GM19035 (cell line): ENCODE measurements at regions not wholly inside any gene's neighbourhood (a gene's known extent, or its start where the extent isn't known, plus 50 kb on each side); places are given as distances from the start of the nearest gene placed in this dataset.

ENCODE experiments used
- ATAC-seq: cut with Tn5 transposase; IDR thresholded peaks from one replicate; pipeline ENCODE4 v1.9.1; 2021; ENCODE audit not compliant: unreplicated experiment

DNA sequence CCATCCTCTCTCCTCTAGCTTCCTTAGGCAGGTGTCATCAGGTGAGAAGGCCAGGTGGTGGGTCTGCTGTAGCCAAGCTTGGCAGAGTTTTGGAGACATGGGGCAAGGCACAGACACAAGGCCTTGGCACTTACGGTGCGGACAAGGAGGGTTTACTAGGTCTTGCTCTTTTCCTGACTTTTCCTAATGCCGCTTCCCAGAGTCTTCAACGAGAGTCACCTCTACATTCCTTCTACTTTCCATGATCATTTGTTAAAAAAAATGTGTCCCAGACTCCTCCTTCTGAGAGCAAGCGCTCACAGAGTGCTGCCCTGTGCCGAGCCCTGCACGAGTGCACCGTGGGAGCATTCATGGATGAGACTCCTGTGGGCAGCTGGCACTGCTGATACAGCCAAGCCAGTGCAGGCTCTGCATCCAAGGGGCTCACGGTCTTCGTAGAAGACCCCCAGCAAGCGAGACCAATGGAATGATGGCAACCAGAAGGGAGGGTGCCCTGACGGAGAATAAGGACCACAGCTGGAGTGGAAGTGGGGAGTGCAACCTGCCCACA is 243.0 kb upstream of the MKI67 start:
- ATAC-seq, result no peak

GRCh38 chr10:128373071-128373749 is 247.0 kb upstream of the MKI67 start:
- ATAC-seq, result peak; percentile 95

DNA sequence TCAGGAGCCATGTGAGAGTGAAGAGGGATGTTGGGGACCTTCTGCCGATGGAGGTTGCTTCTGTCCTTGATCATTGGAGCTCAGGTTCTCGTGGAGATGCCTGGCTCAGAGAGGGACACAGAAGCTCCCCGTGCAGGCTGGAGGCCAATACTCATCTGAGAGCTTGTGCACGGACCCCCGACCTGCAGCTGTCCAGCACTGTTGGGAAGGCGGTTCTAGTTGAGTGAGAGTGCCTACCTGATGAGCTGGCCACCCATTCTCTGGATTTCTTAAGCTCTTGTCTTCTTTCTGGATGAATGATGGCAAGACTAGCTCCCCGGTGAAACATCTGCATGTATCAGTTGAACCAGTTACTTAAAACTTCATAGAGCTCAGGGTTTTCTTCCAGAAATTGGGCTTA is 247.6 kb upstream of the MKI67 start:
- no peak for ATAC-seq

- no peak for ATAC-seq
Observed at GRCh38 chr10:128375171-128375570, 248.9 kb upstream of the MKI67 start.

DNA sequence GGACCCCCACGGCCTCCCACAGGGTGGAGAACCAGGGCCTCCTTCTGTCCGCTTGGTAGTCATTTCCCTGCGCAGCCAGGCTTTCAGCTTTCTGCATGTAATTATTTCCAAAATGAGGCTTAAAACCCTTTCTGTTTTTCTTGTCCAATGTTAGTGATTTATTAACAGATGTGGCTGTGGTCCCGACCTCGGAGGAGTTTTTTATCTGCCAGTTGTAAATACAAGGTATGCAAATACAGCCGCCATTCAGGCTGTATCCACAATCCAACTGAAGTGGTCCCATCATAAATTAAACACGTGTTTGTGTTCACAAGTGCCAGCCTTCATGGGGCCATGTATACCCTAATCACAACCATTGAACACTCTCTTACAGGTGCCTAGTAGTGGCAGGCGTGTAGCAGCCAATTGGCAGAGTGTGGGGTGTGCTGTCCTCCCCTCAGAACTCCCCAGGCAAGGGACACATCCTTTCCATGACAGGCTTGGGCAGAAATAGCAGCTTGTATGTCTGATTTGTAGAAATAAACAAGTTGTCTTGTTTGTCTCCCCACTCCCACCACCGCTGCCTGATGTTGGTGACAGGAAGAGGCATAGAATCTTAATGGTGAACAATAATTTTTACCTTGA is 251.3 kb upstream of the MKI67 start:
- no peak for ATAC-seq

DNA sequence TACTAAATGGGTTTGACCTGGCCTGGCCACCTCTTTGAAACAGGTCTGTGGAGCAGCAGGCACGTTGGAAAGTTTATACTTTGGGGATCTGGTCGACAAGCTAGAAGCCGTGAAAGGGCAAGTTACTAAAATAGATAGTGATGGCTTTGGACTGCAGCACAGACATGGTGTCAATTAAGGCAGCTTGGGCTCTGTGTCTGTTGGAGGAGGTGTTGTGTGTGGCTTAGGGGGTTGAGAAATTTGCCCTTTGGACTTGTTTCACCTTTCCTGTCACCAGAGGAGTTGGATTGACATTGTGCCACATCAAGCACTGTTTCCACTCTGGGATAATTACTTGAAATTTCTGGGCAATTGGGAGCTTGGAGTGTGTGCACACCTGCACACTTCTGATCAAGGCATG is 251.8 kb upstream of the MKI67 start:
- ATAC-seq, result no peak

GRCh38 chr10:128380946-128381345 is 254.7 kb upstream of the MKI67 start:
- no peak for ATAC-seq

GRCh38 chr10:128382225-128382624 is 256.0 kb upstream of the MKI67 start:
- ATAC-seq, result no peak

GRCh38 chr10:128384831-128385230 is 258.6 kb upstream of the MKI67 start:
- ATAC-seq, result no peak

DNA sequence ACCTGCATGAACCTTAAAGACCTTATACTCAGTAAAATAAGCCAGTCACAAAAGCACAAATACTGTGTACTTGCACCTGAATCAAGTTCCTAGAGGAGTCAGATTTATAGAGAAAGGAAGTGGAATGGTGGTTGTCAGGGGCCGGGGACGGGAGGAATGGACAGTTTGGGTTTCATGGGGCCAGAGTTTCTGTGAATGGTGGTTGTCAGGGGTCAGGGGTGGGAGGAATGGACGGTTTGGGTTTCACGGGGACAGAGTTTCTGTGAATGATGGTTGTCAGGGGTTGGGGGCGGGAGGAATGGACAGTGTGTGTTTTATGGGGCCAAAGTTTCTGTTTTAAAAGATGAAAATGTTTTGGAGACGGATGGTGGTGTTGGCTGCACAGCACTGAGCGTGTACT is 260.0 kb upstream of the MKI67 start:
- no peak for ATAC-seq

GRCh38 chr10:128386816-128387604 is 260.8 kb upstream of the MKI67 start:
- no peak for ATAC-seq

DNA sequence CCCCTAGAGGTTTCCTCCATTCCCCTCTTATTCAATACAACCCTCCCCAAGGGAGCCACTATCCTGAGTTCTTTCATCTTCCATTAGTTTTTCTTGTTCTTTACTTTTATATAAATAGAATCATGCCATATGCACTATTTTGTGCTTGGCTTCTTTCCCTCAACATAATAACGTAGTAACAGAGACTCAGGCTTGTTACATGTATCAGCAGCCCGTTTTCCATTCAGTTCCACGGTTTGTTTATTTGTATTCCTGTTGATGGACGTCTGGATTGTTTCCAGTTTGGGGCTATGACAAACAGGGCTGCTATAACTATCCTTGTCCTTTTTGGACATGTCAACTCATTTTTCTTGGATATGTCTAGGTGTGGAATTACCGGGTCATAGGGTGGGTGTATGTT is 264.4 kb upstream of the MKI67 start:
- ATAC-seq, result no peak

GRCh38 chr10:128393546-128393945 is 267.3 kb upstream of the MKI67 start:
- ATAC-seq, result no peak

DNA sequence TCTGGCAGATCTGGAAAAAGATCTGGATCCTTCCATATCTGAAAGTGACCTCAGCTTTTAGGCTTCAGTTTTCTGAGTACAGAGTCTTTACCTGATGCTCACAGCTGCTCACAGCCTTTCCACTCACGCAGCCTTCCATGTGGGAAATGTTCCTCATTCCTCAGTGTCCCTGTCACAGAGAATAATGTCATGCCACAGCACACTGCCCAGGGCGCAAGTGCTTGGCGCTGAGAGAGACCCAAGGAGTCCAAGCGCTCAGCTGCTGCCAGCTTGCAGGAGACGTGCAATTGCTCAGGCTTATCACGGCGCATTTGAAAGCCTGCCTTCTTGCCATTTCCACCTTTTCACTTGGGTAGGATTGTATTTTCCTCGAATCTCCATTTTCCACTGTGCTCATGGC is 271.9 kb upstream of the MKI67 start:
- ATAC-seq, result no peak

- ATAC-seq, result no peak
Observed at GRCh38 chr10:128398999-128399398, 272.8 kb upstream of the MKI67 start.

DNA sequence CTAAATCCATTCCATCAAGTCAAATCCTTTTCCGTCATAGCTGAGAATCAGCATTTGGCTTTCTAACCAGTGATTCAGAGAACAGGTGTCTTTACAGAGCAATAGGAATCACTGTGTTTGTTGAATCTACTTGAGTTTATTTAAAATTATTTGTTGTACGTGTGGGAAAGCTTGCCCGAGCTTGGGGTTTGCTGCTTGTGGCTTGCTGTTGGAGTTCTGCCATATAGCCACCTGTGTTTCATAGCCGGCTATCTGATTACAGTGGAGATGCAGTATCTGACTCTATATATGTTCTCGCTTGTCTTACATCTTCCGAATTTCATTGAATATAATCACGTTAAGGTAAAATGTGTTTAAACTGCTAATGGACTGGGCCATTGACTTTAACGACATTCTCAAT is 274.3 kb upstream of the MKI67 start:
- ATAC-seq, result no peak

- ATAC-seq, result no peak
Observed at GRCh38 chr10:128405450-128405849, 279.2 kb upstream of the MKI67 start.

GRCh38 chr10:128411643-128412042 is 285.4 kb upstream of the MKI67 start:
- no peak for ATAC-seq

- ATAC-seq, result no peak
Observed at GRCh38 chr10:128414568-128414967, 288.3 kb upstream of the MKI67 start.

DNA sequence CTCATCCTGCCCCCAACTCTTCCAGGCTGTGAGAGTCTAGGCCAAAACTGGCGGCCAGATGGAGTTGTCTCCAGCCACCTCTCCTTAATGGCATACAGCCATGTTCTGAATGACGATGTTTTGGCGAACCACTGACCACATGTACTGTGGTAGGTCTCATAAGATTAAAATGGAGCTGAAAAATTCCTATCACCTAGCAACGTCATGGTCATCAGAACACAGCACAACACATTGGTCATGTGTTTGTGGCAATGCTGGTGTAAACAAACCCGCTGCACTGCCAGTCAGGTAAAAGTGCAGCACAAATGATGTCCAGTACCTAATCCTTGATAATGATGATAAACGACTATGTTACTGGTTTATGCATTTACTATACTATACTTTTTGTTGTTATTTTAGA is 290.0 kb upstream of the MKI67 start:
- ATAC-seq, result no peak

DNA sequence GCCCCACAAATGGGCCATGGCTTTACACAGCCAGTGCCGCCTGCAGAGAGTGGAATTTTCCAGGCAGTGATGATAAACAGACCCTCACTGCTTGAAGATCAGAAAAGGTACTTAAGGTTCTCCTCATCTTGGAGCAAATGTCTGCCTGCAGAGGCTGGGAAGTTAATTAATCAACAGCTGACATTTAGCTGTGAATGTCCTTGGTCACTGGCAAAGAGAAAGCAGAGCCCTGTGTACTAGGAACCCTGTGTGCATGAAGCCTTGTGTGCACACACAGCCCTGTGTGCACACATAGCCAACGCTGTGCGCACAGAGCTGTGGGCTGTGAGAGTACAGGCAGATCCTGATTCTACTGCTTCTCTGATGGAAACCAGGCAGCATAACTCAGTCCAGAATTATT is 291.6 kb upstream of the MKI67 start:
- no peak for ATAC-seq

- no peak for ATAC-seq
Observed at GRCh38 chr10:128418819-128419218, 292.6 kb upstream of the MKI67 start.
